Activated T-helper 17 cell treated with anti-CD3 and anti-CD28 coated beads, Interleukin-2, amount 50 U/mL, for 72 hours (primary cell): ENCODE measurements at regions not wholly inside any gene's neighbourhood (a gene's known extent, or its start where the extent isn't known, plus 50 kb on each side); places are given as distances from the start of the nearest gene placed in this dataset.

Experiments used
- ATAC-seq: fragments of 150-1000 bp; cut with Tn5 transposase; replicated peaks from 2 replicates; pipeline ENCODE4 v1.10.0; 2021; ENCODE audit warnings: mild to moderate bottlenecking, moderate library complexity
- H3K27ac Mint-ChIP-seq: one replicate; pipeline ENCODE4 v1.8.0; 2022; ENCODE audit warnings: mixed read lengths
- H3K27me3 Mint-ChIP-seq: one replicate; pipeline ENCODE4 v1.8.0; 2022; ENCODE audit warnings: mixed read lengths
- H3K36me3 Mint-ChIP-seq: one replicate; pipeline ENCODE4 v1.8.0; 2022; ENCODE audit warnings: low read depth, mild to moderate bottlenecking, mixed read lengths
- H3K4me1 Mint-ChIP-seq: one replicate; pipeline ENCODE4 v1.8.0; 2022; ENCODE audit warnings: mixed read lengths
- H3K4me3 Mint-ChIP-seq: one replicate; pipeline ENCODE4 v1.8.0; 2022; ENCODE audit warnings: mild to moderate bottlenecking, mixed read lengths
- H3K9me3 Mint-ChIP-seq: one replicate; pipeline ENCODE4 v1.8.0; 2022; ENCODE audit warnings: mixed read lengths

GRCh38 chr14:98802044-98802443 is 470.0 kb downstream of the BCL11B start:
- Mint-ChIP-seq H3K36me3 (no peaks in the 10 kb centered on the region), H3K9me3 (peaks cover 6% of the 10 kb centered on the region), H3K4me1 (no peaks in the 10 kb centered on the region), H3K27me3 (no peaks in the 10 kb centered on the region), H3K27ac (no peak overlapping the region), H3K4me3 (no peak overlapping the region)
- ATAC-seq: no peak

- Mint-ChIP-seq H3K4me3 (no peak overlapping the region), H3K27me3 (no peaks in the 10 kb centered on the region), H3K4me1 (no peaks in the 10 kb centered on the region), H3K27ac (no peak overlapping the region), H3K36me3 (no peaks in the 10 kb centered on the region), H3K9me3 (peaks cover 6% of the 10 kb centered on the region)
- no peak for ATAC-seq
Measured at GRCh38 chr14:98803196-98803595, 468.8 kb downstream of the BCL11B start.

GRCh38 chr14:98808494-98809407 is 463.2 kb downstream of the BCL11B start:
- Mint-ChIP-seq H3K36me3 (no peaks in the 10 kb centered on the region), H3K4me1 (peaks cover 5% of the 10 kb centered on the region), H3K9me3 (peaks cover 6% of the 10 kb centered on the region), H3K27ac (no peak overlapping the region), H3K4me3 (no peak overlapping the region), H3K27me3 (no peaks in the 10 kb centered on the region)
- ATAC-seq: no peak

GRCh38 chr14:98816195-98816594 is 455.8 kb downstream of the BCL11B start:
- H3K27me3 Mint-ChIP-seq: no peaks in the 10 kb centered on the region
- H3K4me1 Mint-ChIP-seq: no peaks in the 10 kb centered on the region
- ATAC-seq: no peak
- H3K27ac Mint-ChIP-seq: no peak overlapping the region
- no peak overlapping the region for H3K4me3 Mint-ChIP-seq
- H3K9me3 Mint-ChIP-seq: no peaks in the 10 kb centered on the region
- H3K36me3 Mint-ChIP-seq: no peaks in the 10 kb centered on the region

- Mint-ChIP-seq H3K4me1 (no peaks in the 10 kb centered on the region), H3K9me3 (no peaks in the 10 kb centered on the region), H3K27ac (no peak overlapping the region), H3K4me3 (no peak overlapping the region), H3K36me3 (no peaks in the 10 kb centered on the region), H3K27me3 (no peaks in the 10 kb centered on the region)
- ATAC-seq: no peak
Measured at GRCh38 chr14:98816720-98817119, 455.3 kb downstream of the BCL11B start.

GRCh38 chr14:98819132-98819866 is 452.7 kb downstream of the BCL11B start:
- Mint-ChIP-seq H3K4me1 (no peaks in the 10 kb centered on the region), H3K4me3 (no peak overlapping the region), H3K27me3 (no peaks in the 10 kb centered on the region), H3K36me3 (no peaks in the 10 kb centered on the region), H3K9me3 (no peaks in the 10 kb centered on the region), H3K27ac (no peak overlapping the region)
- ATAC-seq: no peak

GRCh38 chr14:98819867-98820206 is 452.2 kb downstream of the BCL11B start:
- no peaks in the 10 kb centered on the region for H3K4me1 Mint-ChIP-seq
- no peaks in the 10 kb centered on the region for H3K27me3 Mint-ChIP-seq
- no peak overlapping the region for H3K27ac Mint-ChIP-seq
- H3K4me3 Mint-ChIP-seq: no peak overlapping the region
- H3K36me3 Mint-ChIP-seq: no peaks in the 10 kb centered on the region
- no peaks in the 10 kb centered on the region for H3K9me3 Mint-ChIP-seq
- no peak for ATAC-seq

- Mint-ChIP-seq H3K36me3 (no peaks in the 10 kb centered on the region), H3K9me3 (no peaks in the 10 kb centered on the region), H3K4me1 (peaks cover 4% of the 10 kb centered on the region), H3K27me3 (no peaks in the 10 kb centered on the region), H3K4me3 (no peak overlapping the region), H3K27ac (no peak overlapping the region)
- no peak for ATAC-seq
Measured at GRCh38 chr14:98822917-98823316, 449.1 kb downstream of the BCL11B start.

- no peaks in the 10 kb centered on the region for H3K27me3 Mint-ChIP-seq
- H3K4me1 Mint-ChIP-seq: peaks cover 4% of the 10 kb centered on the region
- no peak overlapping the region for H3K27ac Mint-ChIP-seq
- ATAC-seq: no peak
- no peak overlapping the region for H3K4me3 Mint-ChIP-seq
- H3K9me3 Mint-ChIP-seq: no peaks in the 10 kb centered on the region
- H3K36me3 Mint-ChIP-seq: no peaks in the 10 kb centered on the region
Measured at GRCh38 chr14:98826618-98827017, 445.4 kb downstream of the BCL11B start.

GRCh38 chr14:98834119-98834518 is 437.9 kb downstream of the BCL11B start:
- ATAC-seq: no peak
- Mint-ChIP-seq H3K27me3 (no peaks in the 10 kb centered on the region), H3K27ac (no peak overlapping the region), H3K4me1 (no peaks in the 10 kb centered on the region), H3K9me3 (no peaks in the 10 kb centered on the region), H3K36me3 (no peaks in the 10 kb centered on the region), H3K4me3 (no peak overlapping the region)

GRCh38 chr14:98835051-98835824 is 436.8 kb downstream of the BCL11B start:
- no peak for ATAC-seq
- no peaks in the 10 kb centered on the region for H3K4me1 Mint-ChIP-seq
- H3K36me3 Mint-ChIP-seq: no peaks in the 10 kb centered on the region
- H3K4me3 Mint-ChIP-seq: no peak overlapping the region
- H3K27ac Mint-ChIP-seq: no peak overlapping the region
- no peaks in the 10 kb centered on the region for H3K9me3 Mint-ChIP-seq
- no peaks in the 10 kb centered on the region for H3K27me3 Mint-ChIP-seq

GRCh38 chr14:98835825-98836100 is 436.2 kb downstream of the BCL11B start:
- Mint-ChIP-seq H3K27me3 (no peaks in the 10 kb centered on the region), H3K4me3 (no peak overlapping the region), H3K9me3 (no peaks in the 10 kb centered on the region), H3K36me3 (no peaks in the 10 kb centered on the region), H3K4me1 (no peaks in the 10 kb centered on the region), H3K27ac (no peak overlapping the region)
- ATAC-seq: no peak

GRCh38 chr14:98840091-98840490 is 431.9 kb downstream of the BCL11B start:
- no peaks in the 10 kb centered on the region for H3K9me3 Mint-ChIP-seq
- no peaks in the 10 kb centered on the region for H3K36me3 Mint-ChIP-seq
- no peak overlapping the region for H3K27ac Mint-ChIP-seq
- H3K27me3 Mint-ChIP-seq: no peaks in the 10 kb centered on the region
- no peaks in the 10 kb centered on the region for H3K4me1 Mint-ChIP-seq
- H3K4me3 Mint-ChIP-seq: no peak overlapping the region
- no peak for ATAC-seq

GRCh38 chr14:98840511-98840910 is 431.5 kb downstream of the BCL11B start:
- Mint-ChIP-seq H3K36me3 (no peaks in the 10 kb centered on the region), H3K4me3 (no peak overlapping the region), H3K4me1 (no peaks in the 10 kb centered on the region), H3K27ac (no peak overlapping the region), H3K27me3 (no peaks in the 10 kb centered on the region), H3K9me3 (no peaks in the 10 kb centered on the region)
- no peak for ATAC-seq

- Mint-ChIP-seq H3K36me3 (no peaks in the 10 kb centered on the region), H3K27ac (no peak overlapping the region), H3K4me1 (no peaks in the 10 kb centered on the region), H3K4me3 (no peak overlapping the region), H3K27me3 (no peaks in the 10 kb centered on the region), H3K9me3 (no peaks in the 10 kb centered on the region)
- ATAC-seq: no peak
Measured at GRCh38 chr14:98844456-98844855, 427.5 kb downstream of the BCL11B start.
